ENCODE measurements at regions not wholly inside any gene's neighbourhood (a gene's known extent, or its start where the extent isn't known, plus 50 kb on each side); places are given as distances from the start of the nearest gene placed in this dataset.

GRCh38 chr6:42505385-42505718, 53.6 kb upstream of the TRERF1 start:
- ATAC-seq (no peak), FAIRE-seq (no peak), DNase-seq (ENCODE audit: extremely low read depth in 1 of 4, low spot score in 3 of 4) (no peak)
- CTCF ChIA-PET (ENCODE audit: low intra/inter-chr PET ratio) = no interaction called here
- TF ChIP-seq NR2C2 (CRISPR knock-in tag; IDR thresholded peaks at IDR 0.05) (no peak), NR2C2 (tag; IDR thresholded peaks at IDR 0.05) (0 out of 2 replicates have a peak, but pooled peaks have one; percentile 50), E2F5 (CRISPR knock-in tag; IDR thresholded peaks at IDR 0.05) (no peak), TAF15 (IDR thresholded peaks at IDR 0.05; ENCODE audit: low read depth, low read length) (no peak), MYBL2 (IDR thresholded peaks at IDR 0.05; ENCODE audit: low read depth) (peak; percentile 44; the same call in 1 of the 2 replicates), MYBL2 (CRISPR knock-in tag; IDR thresholded peaks at IDR 0.05; ENCODE audit: borderline replicate concordance) (no peak), ATF3 (IDR thresholded peaks at IDR 0.05) (peak; percentile 86), ATF3 (CRISPR knock-in tag; conservative IDR thresholded peaks at IDR 0.05) (no peak), POLR2H (tag; IDR thresholded peaks at IDR 0.05; ENCODE audit: low read depth) (0 out of 2 replicates have a peak, but pooled peaks have one; percentile 6), JUND (IDR thresholded peaks at IDR 0.05; ENCODE audit: borderline replicate concordance, low read depth, low read length) (peak; percentile 3; the same call in 1 of the 2 replicates), JUND (tag; IDR thresholded peaks at IDR 0.05; ENCODE audit: borderline replicate concordance, low read depth, low read length) (no peak), FOSL1 (tag; conservative IDR thresholded peaks at IDR 0.05) (peak; percentile 63), ATF1 (CRISPR knock-in tag; IDR thresholded peaks at IDR 0.05) (no peak), ATF1 (tag; IDR thresholded peaks at IDR 0.05) (0 out of 2 replicates have a peak, but pooled peaks have one; percentile 3)
- no peaks in the 10 kb centered on the region for H3K9me3 ChIP-seq (replicated peaks; ENCODE audit: control insufficient read depth, insufficient read depth, low read depth, low read length)
- peaks cover 0 to 14% of the 10 kb centered on the region in 2 experiments; a peak in 2 of 5 replicates for H3K27me3 ChIP-seq (ENCODE audit: control insufficient read depth in 2 of 2, insufficient read depth in 2 of 2, low read length in 2 of 2)
- no peaks in the 10 kb centered on the region for H3K4me1 ChIP-seq (replicated peaks in 1 of 2; ENCODE audit: control insufficient read depth in 2 of 2, insufficient read depth in 2 of 2, low read length in 2 of 2)
- H3K4me3 ChIP-seq = no peak overlapping the region
- WGBS (ENCODE audit: insufficient coverage, low coverage, missing lambda C conversion rate) = 9% methylated on average over 1 of the region's 1 CpG
- in situ Hi-C loops (cut with MboI) = no loop called here
- no peaks in the 10 kb centered on the region for H3K36me3 ChIP-seq (ENCODE audit: control insufficient read depth, insufficient read depth, low read length)
- BruUV-seq (replicated peaks) = no TSS peak
- no peak overlapping the region for H2AFZ ChIP-seq (ENCODE audit: low read depth, low read length)
- H3K27ac ChIP-seq (ENCODE audit: extremely low read depth, low read depth, low read length) = no peak overlapping the region
- H4K20me1 ChIP-seq (replicated peaks; ENCODE audit: control insufficient read depth, insufficient read depth, low read length) = no peaks in the 10 kb centered on the region
- POLR2A ChIA-PET = no interaction called here
- no peaks in the 10 kb centered on the region for H3K79me2 ChIP-seq (ENCODE audit: control insufficient read depth, insufficient read depth, low read length)
- intact Hi-C loops (cut with micrococcal nuclease) = no loop called here
- H3K4me2 ChIP-seq (ENCODE audit: insufficient read depth, low read length) = no peak overlapping the region
- H3K9ac ChIP-seq (ENCODE audit: insufficient read depth in 1 of 2, low read depth in 2 of 2, low read length in 2 of 2) = no peak overlapping the region
- no peaks in the 10 kb centered on the region for H3K9me1 ChIP-seq (ENCODE audit: control insufficient read depth, insufficient read depth, low read length)

All from K562 (cell line).